ENCODE measurements at regions not wholly inside any gene's neighbourhood (a gene's known extent, or its start where the extent isn't known, plus 50 kb on each side); places are given as distances from the start of the nearest gene placed in this dataset.

DNA sequence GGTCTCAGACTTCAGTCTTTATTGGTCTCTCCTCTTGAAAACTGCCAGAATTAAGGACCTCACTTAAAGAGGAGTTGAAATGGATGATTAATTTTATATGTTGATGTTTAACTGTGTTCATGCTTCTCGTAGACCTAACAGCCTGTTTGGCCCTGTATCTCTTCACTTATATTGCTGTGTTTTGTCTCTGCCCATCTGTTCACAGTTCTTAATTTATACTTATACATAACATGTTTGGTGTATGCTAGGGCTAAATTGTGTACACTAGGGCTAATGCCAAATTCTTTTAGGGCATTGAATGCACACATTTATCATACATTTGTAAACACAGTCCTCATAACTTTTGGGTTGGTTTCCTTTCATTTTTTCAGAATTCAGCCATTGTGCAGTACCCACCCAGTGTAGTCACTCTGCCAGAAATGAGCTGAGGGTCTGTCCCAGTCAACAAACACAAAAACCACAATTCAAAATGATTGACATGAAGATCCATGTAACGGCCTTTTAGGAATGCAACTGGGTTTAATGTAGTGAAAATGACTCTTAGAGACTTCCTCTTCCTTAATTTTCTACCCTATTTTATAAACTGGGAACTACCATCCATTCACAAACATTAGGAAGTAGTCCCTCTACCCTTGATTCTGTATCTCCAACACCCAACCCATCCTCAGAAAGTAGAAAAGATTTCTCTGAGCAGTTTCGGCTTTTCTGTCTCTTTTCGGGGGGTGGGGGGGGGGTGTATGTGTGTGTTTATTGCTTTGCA, 668.8 kb upstream of the KLF4 start:
- TF ChIP-seq, protein P1, sequence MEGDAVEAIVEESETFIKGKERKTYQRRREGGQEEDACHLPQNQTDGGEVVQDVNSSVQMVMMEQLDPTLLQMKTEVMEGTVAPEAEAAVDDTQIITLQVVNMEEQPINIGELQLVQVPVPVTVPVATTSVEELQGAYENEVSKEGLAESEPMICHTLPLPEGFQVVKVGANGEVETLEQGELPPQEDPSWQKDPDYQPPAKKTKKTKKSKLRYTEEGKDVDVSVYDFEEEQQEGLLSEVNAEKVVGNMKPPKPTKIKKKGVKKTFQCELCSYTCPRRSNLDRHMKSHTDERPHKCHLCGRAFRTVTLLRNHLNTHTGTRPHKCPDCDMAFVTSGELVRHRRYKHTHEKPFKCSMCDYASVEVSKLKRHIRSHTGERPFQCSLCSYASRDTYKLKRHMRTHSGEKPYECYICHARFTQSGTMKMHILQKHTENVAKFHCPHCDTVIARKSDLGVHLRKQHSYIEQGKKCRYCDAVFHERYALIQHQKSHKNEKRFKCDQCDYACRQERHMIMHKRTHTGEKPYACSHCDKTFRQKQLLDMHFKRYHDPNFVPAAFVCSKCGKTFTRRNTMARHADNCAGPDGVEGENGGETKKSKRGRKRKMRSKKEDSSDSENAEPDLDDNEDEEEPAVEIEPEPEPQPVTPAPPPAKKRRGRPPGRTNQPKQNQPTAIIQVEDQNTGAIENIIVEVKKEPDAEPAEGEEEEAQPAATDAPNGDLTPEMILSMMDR (conservative IDR thresholded peaks at IDR 0.05) = no peak
- no peaks in the 10 kb centered on the region for H3K9me3 Mint-ChIP-seq
- no peak overlapping the region for H3K4me3 Mint-ChIP-seq
- peaks cover 2% of the 10 kb centered on the region for H3K4me1 Mint-ChIP-seq
- H3K27ac Mint-ChIP-seq (ENCODE audit: unreplicated experiment) = no peak overlapping the region
- no peaks in the 10 kb centered on the region for H3K36me3 Mint-ChIP-seq (ENCODE audit: low read depth)
- H3K27me3 Mint-ChIP-seq (ENCODE audit: low read depth) = peaks cover 1% of the 10 kb centered on the region
- DNase-seq (ENCODE audit: low read depth, low spot score) = no peak

- Mint-ChIP-seq H3K36me3 (ENCODE audit: low read depth) (no peaks in the 10 kb centered on the region), H3K27ac (ENCODE audit: unreplicated experiment) (no peak overlapping the region), H3K27me3 (ENCODE audit: low read depth) (no peaks in the 10 kb centered on the region), H3K4me1 (no peaks in the 10 kb centered on the region), H3K4me3 (no peak overlapping the region), H3K9me3 (no peaks in the 10 kb centered on the region)
- no peak for DNase-seq (ENCODE audit: low read depth, low spot score)
- TF ChIP-seq, protein P1 (conservative IDR thresholded peaks at IDR 0.05) = no peak
Measured at GRCh38 chr9:108156270-108156998, 666.9 kb upstream of the KLF4 start.

DNA sequence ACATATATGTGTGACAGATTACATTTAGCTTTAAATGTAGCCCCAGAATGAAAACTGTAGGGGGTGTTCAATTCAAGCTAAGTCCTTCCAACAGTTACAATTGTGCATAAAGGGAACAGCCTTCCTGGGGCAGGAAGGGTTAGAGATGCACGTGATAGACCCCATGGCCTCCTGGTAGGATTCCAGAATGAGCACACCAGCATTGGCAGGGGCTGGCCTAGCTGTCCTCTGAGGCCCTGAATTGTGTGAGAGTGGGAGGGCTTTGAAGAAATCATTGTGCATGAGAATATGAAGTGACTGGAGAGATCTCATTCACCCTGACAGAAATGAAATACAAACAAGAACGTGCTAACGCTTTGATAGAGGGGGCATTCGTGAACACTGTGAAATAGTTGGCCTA, 663.8 kb upstream of the KLF4 start:
- TF ChIP-seq, protein P1 (conservative IDR thresholded peaks at IDR 0.05) = no peak
- no peak overlapping the region for H3K27ac Mint-ChIP-seq (ENCODE audit: unreplicated experiment)
- H3K4me3 Mint-ChIP-seq = no peak overlapping the region
- H3K4me1 Mint-ChIP-seq = no peaks in the 10 kb centered on the region
- DNase-seq (ENCODE audit: low read depth, low spot score) = no peak
- H3K9me3 Mint-ChIP-seq = no peaks in the 10 kb centered on the region
- H3K27me3 Mint-ChIP-seq (ENCODE audit: low read depth) = no peaks in the 10 kb centered on the region
- no peaks in the 10 kb centered on the region for H3K36me3 Mint-ChIP-seq (ENCODE audit: low read depth)

DNA sequence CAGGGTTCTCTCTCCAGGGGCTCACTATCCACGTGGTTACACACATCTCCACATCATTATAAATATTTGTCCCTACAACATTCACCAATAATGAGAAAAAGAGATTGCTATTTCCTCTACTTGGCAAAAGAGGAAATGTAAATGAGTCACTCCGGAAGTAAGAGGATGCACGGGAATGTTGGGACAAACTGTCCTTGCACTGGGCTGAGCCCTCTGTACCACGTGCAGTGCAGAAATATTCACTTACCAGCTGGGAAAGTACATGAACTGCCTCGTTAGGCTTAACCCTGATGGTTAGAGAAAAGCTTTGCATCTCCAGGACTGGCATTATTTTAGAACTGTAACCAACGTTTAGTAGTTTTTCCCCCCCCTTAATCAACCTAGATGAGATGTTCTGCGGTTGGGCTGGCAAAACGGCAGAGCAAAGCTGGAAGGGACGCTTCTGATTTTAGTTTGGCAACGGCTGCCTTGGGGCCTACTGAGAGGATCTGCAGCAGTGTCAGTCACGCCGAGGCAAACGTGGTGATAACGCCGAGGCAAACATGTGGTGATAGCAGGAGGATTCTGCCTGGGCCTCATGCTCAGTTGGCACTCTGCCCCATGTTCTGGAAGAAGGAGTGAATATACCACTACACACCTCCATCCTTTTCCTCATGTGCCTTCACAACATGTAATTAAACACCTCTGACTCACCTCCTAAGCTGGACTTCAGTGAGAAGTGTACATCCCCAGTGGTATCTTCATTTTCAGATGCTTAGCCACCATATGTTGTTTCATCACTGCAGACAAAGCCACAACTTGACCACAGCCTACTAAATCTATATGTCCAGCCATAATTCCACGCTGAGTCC, 661.4 kb upstream of the KLF4 start:
- no peak overlapping the region for H3K4me3 Mint-ChIP-seq
- H3K27me3 Mint-ChIP-seq (ENCODE audit: low read depth) = peaks cover 2% of the 10 kb centered on the region

GRCh38 chr9:108149326-108149725, 659.8 kb upstream of the KLF4 start:
- H3K4me1 Mint-ChIP-seq = no peaks in the 10 kb centered on the region
- no peaks in the 10 kb centered on the region for H3K9me3 Mint-ChIP-seq
- no peak for DNase-seq (ENCODE audit: low read depth, low spot score)
- no peak overlapping the region for H3K4me3 Mint-ChIP-seq
- H3K27me3 Mint-ChIP-seq (ENCODE audit: low read depth) = peaks cover 2% of the 10 kb centered on the region
- H3K36me3 Mint-ChIP-seq (ENCODE audit: low read depth) = no peaks in the 10 kb centered on the region
- TF ChIP-seq, protein P1 (conservative IDR thresholded peaks at IDR 0.05) = no peak
- H3K27ac Mint-ChIP-seq (ENCODE audit: unreplicated experiment) = no peak overlapping the region

More for the DNA sequence above, 661.4 kb upstream of the KLF4 start:
- TF ChIP-seq, protein P1 (conservative IDR thresholded peaks at IDR 0.05) = no peak
- Mint-ChIP-seq H3K4me1 (no peaks in the 10 kb centered on the region), H3K27ac (ENCODE audit: unreplicated experiment) (no peak overlapping the region), H3K9me3 (no peaks in the 10 kb centered on the region), H3K36me3 (ENCODE audit: low read depth) (no peaks in the 10 kb centered on the region)
- DNase-seq (ENCODE audit: low read depth, low spot score) = no peak

Measured in neural crest cell (in vitro differentiated cells).